Esophagus muscularis mucosa (tissue), 4 donors: ENCODE measurements at regions not wholly inside any gene's neighbourhood (a gene's known extent, or its start where the extent isn't known, plus 50 kb on each side); places are given as distances from the start of the nearest gene placed in this dataset.

Source experiments
- DNase-seq: peaks from one replicate; pipeline ENCODE4 v3.0.0-alpha.2; 2017; ENCODE audit errors: extremely low spot score
- H3K27ac ChIP-seq, 4 donors: fragments of 200-600 bp; sonication (generic); replicated peaks in 1 of 4; 1 replicate in 3 of 4; 2 replicates in 1 of 4; pipeline ENCODE4 v1.5.1; 2016 to 2019; ENCODE audit warnings: mild to moderate bottlenecking in 1 of 4
- H3K27me3 ChIP-seq, 4 donors: fragments of 200-600 bp; sonication (generic); one replicate each; pipeline versions ENCODE4 v1.5.1 to v1.6.0; 2016 to 2019
- H3K36me3 ChIP-seq, 4 donors: fragments of 200-600 bp; sonication (generic); one replicate each; pipeline ENCODE4 v1.5.1; 2016 to 2019
- H3K4me1 ChIP-seq, 4 donors: fragments of 200-600 bp; sonication (generic); one replicate each; pipeline ENCODE4 v1.5.1; 2016 to 2019
- H3K4me3 ChIP-seq, 4 donors: fragments of 200-600 bp; sonication (generic); 1 replicate in 2 of 4; 2 replicates in 2 of 4; pipeline ENCODE4 v1.5.1; 2016 to 2019; ENCODE audit warnings: mild to moderate bottlenecking in 4 of 4, moderate library complexity in 1 of 4
- H3K9me3 ChIP-seq, 4 donors: fragments of 200-600 bp; sonication (generic); 1 replicate in 3 of 4; 2 replicates in 1 of 4; pipeline ENCODE4 v1.5.1; 2016 to 2019
- CTCF ChIP-seq, 3 experiments: fragments of 200-600 bp in 2 of 3; fragments of 450-650 bp in 1 of 3; sonication (generic) in 2 of 3; IDR thresholded peaks; one replicate each; pipeline ENCODE4 v1.5.1; 2017 to 2019; ENCODE audit warnings: antibody characterized with exemption in 3 of 3, mild to moderate bottlenecking in 2 of 3, moderate library complexity in 1 of 3
- EP300 ChIP-seq: sonication (generic); formaldehyde crosslinking; IDR thresholded peaks from one replicate; pipeline ENCODE4 v1.6.1; 2017; ENCODE audit warnings: antibody characterized with exemption
- POLR2A ChIP-seq: fragments of 450-650 bp; IDR thresholded peaks from one replicate; pipeline ENCODE4 v1.6.1; 2017; ENCODE audit warnings: antibody characterized with exemption, moderate library complexity, mild to moderate bottlenecking, low read depth
- POLR2AphosphoS5 ChIP-seq, 2 donors: sonication (generic); formaldehyde crosslinking; IDR thresholded peaks; one replicate each; pipeline ENCODE4 v1.6.1; 2017; ENCODE audit warnings: antibody characterized with exemption in 2 of 2
- WGBS: methylation state at CpG from one replicate; pipeline ENCODE4 v1.1.5; 2018; 5-methylcytosine and 5-hydroxymethylcytosine counted together
- intact Hi-C: fragments of 100-400 bp; cut with DNase I; formaldehyde crosslinking; loops from one replicate; pipeline ENCODE4 v1.15.1; 2023

- Histone ChIP-seq H3K4me3 (no peak overlapping the region), H3K36me3 (no peaks in the 10 kb centered on the region), H3K9me3 (peaks cover 0 to 9% (median 0%) of the 10 kb centered on the region in 4 donors), H3K27me3 (no peaks in the 10 kb centered on the region), H3K27ac (no peak overlapping the region), H3K4me1 (no peaks in the 10 kb centered on the region)
- 81% methylated on average over 21 of the region's 21 CpGs for WGBS
- DNase-seq, result peak; percentile 86
- TF ChIP-seq POLR2A, result no peak
- intact Hi-C loops, result no loop called here
These were observed 90.8 kb upstream of the IRX4 start for GRCh38 chr5:1973391-1974013.

- no peaks in the 10 kb centered on the region for H3K36me3 ChIP-seq
- no peaks in the 10 kb centered on the region for H3K27me3 ChIP-seq
- WGBS, result 88% methylated on average over 11 of the region's 13 CpGs
- TF ChIP-seq CTCF (IDR thresholded peaks at IDR 0.05) (no peak), POLR2A (no peak), POLR2AphosphoS5 (IDR thresholded peaks at IDR 0.05) (no peak), EP300 (no peak)
- H3K4me1 ChIP-seq, result no peaks in the 10 kb centered on the region
- H3K27ac ChIP-seq, result no peak overlapping the region
- no peak overlapping the region for H3K4me3 ChIP-seq
- intact Hi-C loops, result no loop called here
- H3K9me3 ChIP-seq, result no peaks in the 10 kb centered on the region
- DNase-seq, result peak; percentile 89
These were observed 89.2 kb upstream of the IRX4 start for GRCh38 chr5:1971944-1972343.

GRCh38 chr5:1967736-1968135 is 85.0 kb upstream of the IRX4 start:
- Histone ChIP-seq H3K36me3 (no peaks in the 10 kb centered on the region), H3K4me1 (no peaks in the 10 kb centered on the region), H3K4me3 (no peak overlapping the region), H3K27ac (no peak overlapping the region), H3K27me3 (peaks cover 0 to 8% (median 0%) of the 10 kb centered on the region in 4 donors), H3K9me3 (no peaks in the 10 kb centered on the region)
- 58% methylated on average over 4 of the region's 6 CpGs for WGBS
- DNase-seq, result peak; percentile 57
- intact Hi-C loops, result no loop called here
- TF ChIP-seq POLR2A (no peak), EP300 (no peak), CTCF (IDR thresholded peaks at IDR 0.05) (no peak), POLR2AphosphoS5 (IDR thresholded peaks at IDR 0.05) (no peak)

- no peak overlapping the region for H3K27ac ChIP-seq
- no peaks in the 10 kb centered on the region for H3K9me3 ChIP-seq
- H3K27me3 ChIP-seq, result peaks cover 0 to 8% (median 0%) of the 10 kb centered on the region in 4 donors
- H3K4me1 ChIP-seq, result no peaks in the 10 kb centered on the region
- no peak overlapping the region for H3K4me3 ChIP-seq
- 73% methylated on average over 9 of the region's 9 CpGs for WGBS
- intact Hi-C loops, result no loop called here
- peak; percentile 91 for DNase-seq
- H3K36me3 ChIP-seq, result no peaks in the 10 kb centered on the region
- no peak for TF ChIP-seq POLR2AphosphoS5 (IDR thresholded peaks at IDR 0.05)
- TF ChIP-seq CTCF (IDR thresholded peaks at IDR 0.05), result no peak
- no peak for TF ChIP-seq EP300
- no peak for TF ChIP-seq POLR2A
These were observed 83.7 kb upstream of the IRX4 start for GRCh38 chr5:1966461-1966860.

- peaks cover 0 to 8% (median 0%) of the 10 kb centered on the region in 4 donors for H3K27me3 ChIP-seq
- no peak overlapping the region for H3K4me3 ChIP-seq
- H3K36me3 ChIP-seq, result no peaks in the 10 kb centered on the region
- H3K4me1 ChIP-seq, result no peaks in the 10 kb centered on the region
- intact Hi-C loops, result no loop called here
- DNase-seq, result peak; percentile 75
- H3K27ac ChIP-seq, result no peak overlapping the region
- TF ChIP-seq EP300, result no peak
- TF ChIP-seq POLR2AphosphoS5 (IDR thresholded peaks at IDR 0.05), result no peak
- TF ChIP-seq CTCF (IDR thresholded peaks at IDR 0.05), result no peak
- TF ChIP-seq POLR2A, result no peak
- no peaks in the 10 kb centered on the region for H3K9me3 ChIP-seq
- WGBS, result 80% methylated on average over 3 of the region's 7 CpGs
These were observed 83.2 kb upstream of the IRX4 start for GRCh38 chr5:1965925-1966324.
